Endodermal cell (in vitro differentiated cells): ENCODE measurements at regions not wholly inside any gene's neighbourhood (a gene's known extent, or its start where the extent isn't known, plus 50 kb on each side); places are given as distances from the start of the nearest gene placed in this dataset.
"Not testable (repeated sequence)": the region's sequence is repeated elsewhere in the genome, so short reads cannot be mapped to it uniquely, and the experiment has no call there.

Experiments
- DNase-seq: peaks from one replicate; pipeline ENCODE4 v3.0.0-alpha.2; 2017
- H3K27ac ChIP-seq: 2 replicates; pipeline ENCODE4 v1.5.1; 2013; ENCODE audit warnings: mild to moderate bottlenecking, low read depth, low read length, moderate library complexity
- H3K27me3 ChIP-seq: 2 replicates; pipeline ENCODE4 v1.6.1; 2013; ENCODE audit warnings: mild to moderate bottlenecking, low read length, moderate library complexity; ENCODE audit not compliant: insufficient read depth, control insufficient read depth, poor library complexity, severe bottlenecking
- H3K36me3 ChIP-seq: 2 replicates; pipeline ENCODE4 v1.7.0; 2013; ENCODE audit warnings: mild to moderate bottlenecking, low read length, moderate library complexity; ENCODE audit not compliant: control insufficient read depth, insufficient read depth
- H3K4me1 ChIP-seq: one replicate; pipeline ENCODE4 v1.7.0; 2013; ENCODE audit warnings: low read length; ENCODE audit not compliant: control insufficient read depth, insufficient read depth
- H3K4me3 ChIP-seq: 2 replicates; pipeline ENCODE4 v1.5.1; 2013; ENCODE audit warnings: mild to moderate bottlenecking, low read length, moderate library complexity
- H3K9ac ChIP-seq: 2 replicates; pipeline ENCODE4 v1.6.1; 2013; ENCODE audit warnings: mild to moderate bottlenecking, low read length, moderate library complexity; ENCODE audit not compliant: poor library complexity, severe bottlenecking; ENCODE audit errors: extremely low read depth
- H3K9me3 ChIP-seq: 2 replicates; pipeline ENCODE4 v1.6.1; 2013; ENCODE audit warnings: mild to moderate bottlenecking, low read length, moderate library complexity; ENCODE audit not compliant: control insufficient read depth
- H3K27ac Mint-ChIP-seq: 2 replicates; pipeline ENCODE4 v1.8.0; 2020; ENCODE audit warnings: mixed read lengths
- H3K27me3 Mint-ChIP-seq: 2 replicates; pipeline ENCODE4 v1.8.0; 2021; ENCODE audit warnings: mild to moderate bottlenecking, mixed read lengths; ENCODE audit not compliant: insufficient read depth
- H3K36me3 Mint-ChIP-seq: 2 replicates; pipeline ENCODE4 v1.8.0; 2020; ENCODE audit warnings: low read depth, mixed read lengths
- H3K4me1 Mint-ChIP-seq: 2 replicates; pipeline ENCODE4 v1.8.0; 2020; ENCODE audit warnings: mixed read lengths
- H3K4me3 Mint-ChIP-seq: 2 replicates; pipeline ENCODE4 v1.8.0; 2020; ENCODE audit warnings: mild to moderate bottlenecking, moderate library complexity, mixed read lengths
- H3K9me3 Mint-ChIP-seq: 2 replicates; pipeline ENCODE4 v1.8.0; 2020; ENCODE audit warnings: mild to moderate bottlenecking, mixed read lengths
- WGBS, 2 experiments: methylation state at CpG; one replicate each; pipeline versions ENCODE4 v1.1.5 to v1.1.7; 2013; ENCODE audit warnings: missing lambda C conversion rate in 2 of 2, mixed read lengths in 1 of 2; ENCODE audit not compliant: insufficient coverage in 1 of 2, insufficient read length in 1 of 2; 5-methylcytosine and 5-hydroxymethylcytosine counted together
- TF ChIP-seq, protein P1 (sequence below): fragments of 200-600 bp; sonication (generic); conservative IDR thresholded peaks from 2 replicates; pipeline ENCODE4 v1.5.0; 2021; ENCODE audit warnings: antibody characterized with exemption, mild to moderate bottlenecking

DNA sequence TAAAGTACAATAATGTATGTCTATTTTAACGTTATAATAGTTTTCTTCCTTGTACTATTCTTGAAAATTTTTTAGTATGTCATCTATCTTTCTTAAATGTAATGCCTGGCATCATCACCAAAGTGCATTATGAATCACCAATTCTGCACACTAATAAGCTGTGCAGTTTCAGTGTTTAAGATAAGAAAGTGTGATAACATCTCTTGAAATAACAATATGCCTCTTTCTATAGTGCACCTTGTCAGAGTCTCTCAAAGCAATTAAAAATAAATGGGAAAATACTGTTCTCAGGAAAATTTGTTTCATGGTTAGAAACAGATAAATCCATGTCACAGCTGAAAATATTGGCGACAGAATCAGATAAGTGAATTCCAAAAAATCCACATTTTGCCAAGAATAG, 457.4 kb upstream of the PCDH10 start:
- H3K27ac Mint-ChIP-seq, result no peak overlapping the region
- H3K4me3 ChIP-seq, result no peak overlapping the region
- WGBS, 2 experiments, result 85 to 100% methylated on average over 1 of the region's 2 CpGs
- peaks cover 10% of the 10 kb centered on the region for H3K9me3 Mint-ChIP-seq
- H3K9ac ChIP-seq, result no peak overlapping the region
- no peaks in the 10 kb centered on the region for H3K36me3 ChIP-seq
- H3K27ac ChIP-seq, result no peak overlapping the region
- no peak overlapping the region for H3K4me3 Mint-ChIP-seq
- H3K4me1 Mint-ChIP-seq, result no peaks in the 10 kb centered on the region
- DNase-seq, result no peak
- no peaks in the 10 kb centered on the region for H3K36me3 Mint-ChIP-seq
- TF ChIP-seq, protein P1, sequence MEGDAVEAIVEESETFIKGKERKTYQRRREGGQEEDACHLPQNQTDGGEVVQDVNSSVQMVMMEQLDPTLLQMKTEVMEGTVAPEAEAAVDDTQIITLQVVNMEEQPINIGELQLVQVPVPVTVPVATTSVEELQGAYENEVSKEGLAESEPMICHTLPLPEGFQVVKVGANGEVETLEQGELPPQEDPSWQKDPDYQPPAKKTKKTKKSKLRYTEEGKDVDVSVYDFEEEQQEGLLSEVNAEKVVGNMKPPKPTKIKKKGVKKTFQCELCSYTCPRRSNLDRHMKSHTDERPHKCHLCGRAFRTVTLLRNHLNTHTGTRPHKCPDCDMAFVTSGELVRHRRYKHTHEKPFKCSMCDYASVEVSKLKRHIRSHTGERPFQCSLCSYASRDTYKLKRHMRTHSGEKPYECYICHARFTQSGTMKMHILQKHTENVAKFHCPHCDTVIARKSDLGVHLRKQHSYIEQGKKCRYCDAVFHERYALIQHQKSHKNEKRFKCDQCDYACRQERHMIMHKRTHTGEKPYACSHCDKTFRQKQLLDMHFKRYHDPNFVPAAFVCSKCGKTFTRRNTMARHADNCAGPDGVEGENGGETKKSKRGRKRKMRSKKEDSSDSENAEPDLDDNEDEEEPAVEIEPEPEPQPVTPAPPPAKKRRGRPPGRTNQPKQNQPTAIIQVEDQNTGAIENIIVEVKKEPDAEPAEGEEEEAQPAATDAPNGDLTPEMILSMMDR, result no peak
- H3K9me3 ChIP-seq, result no peaks in the 10 kb centered on the region
- H3K27me3 ChIP-seq, result no peaks in the 10 kb centered on the region
- no peaks in the 10 kb centered on the region for H3K4me1 ChIP-seq
- H3K27me3 Mint-ChIP-seq, result no peaks in the 10 kb centered on the region

DNA sequence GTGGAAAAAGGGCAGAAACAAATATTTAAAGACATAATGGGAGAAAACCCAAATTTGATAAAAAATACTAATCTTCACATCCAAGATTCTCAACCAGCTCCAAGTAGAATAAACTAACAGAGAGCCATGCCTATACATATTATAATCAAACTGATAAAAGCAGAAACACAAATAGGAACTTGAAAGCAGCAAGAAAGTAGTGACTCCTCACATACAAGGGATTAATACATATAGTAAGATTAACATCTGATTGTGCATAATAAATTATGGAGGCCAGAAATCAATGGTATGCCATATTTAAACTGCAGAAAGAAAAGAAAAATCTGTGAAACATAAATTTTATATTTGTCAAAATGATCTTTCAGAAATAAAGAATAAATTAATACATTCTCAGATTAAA, 454.3 kb upstream of the PCDH10 start:
- Mint-ChIP-seq H3K9me3 (peaks cover 14% of the 10 kb centered on the region), H3K4me1 (no peaks in the 10 kb centered on the region), H3K27ac (no peak overlapping the region), H3K27me3 (no peaks in the 10 kb centered on the region), H3K4me3 (no peak overlapping the region), H3K36me3 (no peaks in the 10 kb centered on the region)
- no peaks in the 10 kb centered on the region for H3K27me3 ChIP-seq
- H3K9ac ChIP-seq, result no peak overlapping the region
- H3K4me1 ChIP-seq, result no peaks in the 10 kb centered on the region
- H3K27ac ChIP-seq, result no peak overlapping the region
- H3K9me3 ChIP-seq, result peaks cover 5% of the 10 kb centered on the region
- no peaks in the 10 kb centered on the region for H3K36me3 ChIP-seq
- H3K4me3 ChIP-seq, result no peak overlapping the region
- TF ChIP-seq, protein P1, result no peak
- DNase-seq, result no peak

DNA sequence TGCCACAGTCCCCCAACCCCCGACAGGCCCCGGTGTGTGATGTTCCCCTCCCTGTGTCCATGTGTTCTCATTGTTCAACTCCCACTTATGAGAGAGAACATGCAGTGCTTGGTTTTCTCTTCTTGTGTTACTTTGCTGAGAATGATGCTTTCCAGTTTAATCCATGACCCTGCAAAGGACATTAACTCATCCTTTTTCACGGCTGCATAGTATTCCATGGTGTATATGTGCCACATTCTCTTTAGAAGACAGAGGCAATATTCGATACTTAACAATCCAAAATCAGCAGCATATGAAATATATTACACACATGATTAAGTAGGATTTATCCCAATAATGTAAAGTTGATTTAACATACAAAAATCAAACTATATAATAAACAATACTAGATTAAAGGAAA, 451.6 kb upstream of the PCDH10 start:
- 75% methylated on average over 4 of the region's 4 CpGs; no CpG with 5 or more reads in 1 of the 2 experiments for WGBS, 2 experiments
- not testable (repeated sequence) for H3K27me3 ChIP-seq, H3K4me1 ChIP-seq, H3K36me3 ChIP-seq, H3K9ac ChIP-seq, H3K4me3 Mint-ChIP-seq, DNase-seq, H3K9me3 ChIP-seq, H3K4me3 ChIP-seq, H3K4me1 Mint-ChIP-seq, H3K27ac Mint-ChIP-seq, H3K36me3 Mint-ChIP-seq, H3K27ac ChIP-seq, H3K27me3 Mint-ChIP-seq
- H3K9me3 Mint-ChIP-seq, result peaks cover 14% of the 10 kb centered on the region

DNA sequence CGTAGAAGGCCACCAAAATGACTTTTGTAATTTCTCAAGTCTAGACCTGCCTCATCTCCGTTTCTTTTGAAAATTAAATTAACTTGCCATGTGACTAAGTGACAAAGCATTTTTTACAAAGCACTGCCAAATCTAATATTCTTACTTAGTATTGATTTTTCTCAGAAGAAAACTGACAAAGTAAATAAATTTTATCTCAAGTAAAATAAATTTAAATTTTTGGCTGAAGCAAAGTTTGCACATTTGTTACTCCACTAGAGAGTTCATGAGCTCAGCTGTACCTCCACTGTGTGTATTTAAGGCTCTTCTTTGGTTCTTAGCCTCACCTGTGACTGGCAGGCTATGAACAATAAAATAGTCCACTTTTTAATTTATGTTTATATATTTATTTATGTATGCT, 441.1 kb upstream of the PCDH10 start:
- no peak overlapping the region for H3K27ac ChIP-seq
- TF ChIP-seq, protein P1, result no peak
- 81 to 95% methylated on average over 2 of the region's 2 CpGs for WGBS, 2 experiments
- H3K36me3 ChIP-seq, result no peaks in the 10 kb centered on the region
- H3K4me3 Mint-ChIP-seq, result no peak overlapping the region
- H3K27ac Mint-ChIP-seq, result no peak overlapping the region
- no peaks in the 10 kb centered on the region for H3K4me1 ChIP-seq
- no peaks in the 10 kb centered on the region for H3K9me3 Mint-ChIP-seq
- no peaks in the 10 kb centered on the region for H3K4me1 Mint-ChIP-seq
- H3K27me3 ChIP-seq, result no peaks in the 10 kb centered on the region
- H3K9ac ChIP-seq, result no peak overlapping the region
- H3K27me3 Mint-ChIP-seq, result no peaks in the 10 kb centered on the region
- DNase-seq, result no peak
- H3K36me3 Mint-ChIP-seq, result no peaks in the 10 kb centered on the region
- no peak overlapping the region for H3K4me3 ChIP-seq
- H3K9me3 ChIP-seq, result no peaks in the 10 kb centered on the region
